PFSK-1 (cell line): ENCODE measurements at regions not wholly inside any gene's neighbourhood (a gene's known extent, or its start where the extent isn't known, plus 50 kb on each side); places are given as distances from the start of the nearest gene placed in this dataset.

Source experiments
- FOXP2 ChIP-seq: optimal IDR thresholded peaks from 2 replicates; pipeline ENCODE3; 2011; ENCODE audit warnings: borderline replicate concordance, control low read depth, inconsistent platforms; ENCODE audit not compliant: insufficient read depth; ENCODE audit errors: extremely low read length, extremely low read depth
- POLR2AphosphoS5 ChIP-seq: IDR thresholded peaks from 2 replicates; pipeline ENCODE4 v1.6.1; 2012; ENCODE audit warnings: low read depth, mild to moderate bottlenecking, control low read depth, low read length, moderate library complexity
- REST ChIP-seq, 2 experiments: IDR thresholded peaks; 2 replicates each; pipeline versions ENCODE4 v1.6.1 to v1.8.0; 2011 to 2012; ENCODE audit warnings: low read depth in 2 of 2, low read length in 2 of 2, control low read depth in 1 of 2, inconsistent platforms in 1 of 2, mild to moderate bottlenecking in 1 of 2, moderate library complexity in 1 of 2; ENCODE audit not compliant: insufficient read depth in 1 of 2
- SIN3A ChIP-seq: IDR thresholded peaks from 2 replicates; pipeline ENCODE4 v1.6.1; 2012; ENCODE audit warnings: mild to moderate bottlenecking, low read length, moderate library complexity, borderline replicate concordance; ENCODE audit not compliant: insufficient read depth
- TAF1 ChIP-seq: IDR thresholded peaks from 2 replicates; pipeline ENCODE4 v1.6.1; 2012; ENCODE audit warnings: low read length, control low read depth, borderline replicate concordance; ENCODE audit not compliant: insufficient read depth

DNA sequence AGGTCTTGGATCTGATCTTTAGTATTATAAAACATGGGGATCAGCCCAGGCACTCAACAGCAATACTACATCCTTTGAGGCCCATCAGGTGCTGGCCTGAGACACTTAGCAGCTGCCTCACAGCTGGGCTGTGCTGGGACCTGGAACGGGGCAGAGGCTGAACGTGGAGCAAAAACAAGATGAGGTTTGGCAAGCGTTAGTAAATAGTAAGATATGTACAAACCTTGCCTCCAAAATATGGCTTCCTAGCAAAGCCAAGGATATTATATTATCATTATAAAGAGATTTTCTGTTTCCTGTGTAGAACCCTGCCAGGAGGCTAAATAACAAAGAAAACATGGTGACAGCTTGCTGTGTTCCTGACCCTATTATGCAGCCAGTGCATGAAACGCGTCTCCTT is 60.0 kb upstream of the SPON1 start:
- TF ChIP-seq SIN3A (no peak), REST (IDR thresholded peaks at IDR 0.05; ENCODE audit: insufficient read depth in 1 of 2, low read depth in 2 of 2, low read length in 2 of 2) (no peak), FOXP2 (no peak), TAF1 (no peak), POLR2AphosphoS5 (no peak)

GRCh38 chr11:13905137-13905781 is 57.3 kb upstream of the SPON1 start:
- TF ChIP-seq POLR2AphosphoS5, result no peak

DNA sequence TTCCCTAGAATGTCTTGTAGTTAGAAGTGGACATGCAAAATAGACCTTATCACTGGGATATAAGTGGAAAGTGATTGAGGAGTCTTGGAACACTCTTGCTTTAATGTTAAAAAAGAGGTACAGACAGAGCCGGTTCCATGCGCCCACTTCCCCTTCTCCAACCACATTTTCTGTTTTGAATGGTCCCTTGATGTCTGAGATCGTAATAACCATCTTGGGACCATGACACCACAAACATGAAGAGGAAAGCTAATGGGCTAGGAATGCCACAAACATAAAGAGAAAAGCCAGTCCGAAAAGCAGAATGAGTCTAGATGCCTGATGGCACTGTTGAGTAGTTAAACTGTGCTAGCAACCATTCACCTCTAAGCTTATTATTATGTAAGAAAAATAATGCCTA is 54.8 kb upstream of the SPON1 start:
- TF ChIP-seq TAF1, result no peak
- no peak for TF ChIP-seq REST (IDR thresholded peaks at IDR 0.05; ENCODE audit: insufficient read depth in 1 of 2, low read depth in 2 of 2, low read length in 2 of 2)
- TF ChIP-seq SIN3A, result no peak
- TF ChIP-seq FOXP2, result no peak

GRCh38 chr11:13908535-13908934 is 54.0 kb upstream of the SPON1 start:
- TF ChIP-seq POLR2AphosphoS5, result no peak
- no peak for TF ChIP-seq TAF1
- TF ChIP-seq FOXP2, result no peak
- no peak for TF ChIP-seq SIN3A
- TF ChIP-seq REST (IDR thresholded peaks at IDR 0.05; ENCODE audit: insufficient read depth in 1 of 2, low read depth in 2 of 2, low read length in 2 of 2), result no peak
